IMR-90 (cell line): ENCODE measurements at regions not wholly inside any gene's neighbourhood (a gene's known extent, or its start where the extent isn't known, plus 50 kb on each side); places are given as distances from the start of the nearest gene placed in this dataset.

ENCODE experiments used
- ATAC-seq: fragments of 200-7000 bp; cut with Tn5 transposase; 2 replicates; pipeline ENCODE4 v1.9.1; 2020; ENCODE audit warnings: low read depth, mild to moderate bottlenecking, moderate library complexity
- BruUV-seq: library from RNA; stranded (reverse); fragments of 400-500 nt; replicated peaks from 2 replicates; lab custom pipeline; 2021; lab: Mats Ljungman, UMichigan
- CTCF ChIA-PET: fragments of 300-600 bp; formaldehyde crosslinking; extraction: SDS; loops from one replicate; lab custom pipeline; 2021; ENCODE audit warnings: antibody characterized with exemption; lab: Yijun Ruan, JAX
- POLR2A ChIA-PET: fragments of 300-600 bp; sonication (Branson Sonifier 250); formaldehyde crosslinking; loops from one replicate; lab custom pipeline; 2022; ENCODE audit warnings: antibody characterized with exemption; ENCODE audit not compliant: unreplicated experiment; lab: Charles Lee
- DNase-seq: peaks from one replicate; pipeline ENCODE4 v3.0.0; 2013
- H2AFZ ChIP-seq: replicated peaks from 2 replicates; pipeline ENCODE3; 2013; ENCODE audit warnings: low read length, mild to moderate bottlenecking; ENCODE audit not compliant: poor library complexity
- H2AK5ac ChIP-seq: 2 replicates; pipeline ENCODE4 v1.6.1; 2013; ENCODE audit warnings: low read depth, low read length, inconsistent platforms
- H2AK9ac ChIP-seq: replicated peaks from 2 replicates; pipeline ENCODE3; 2013; ENCODE audit warnings: mild to moderate bottlenecking, low read depth, low read length, moderate library complexity; ENCODE audit not compliant: poor library complexity
- H2BK120ac ChIP-seq: 2 replicates; pipeline ENCODE4 v1.6.1; 2013; ENCODE audit warnings: low read depth, low read length, inconsistent platforms
- H2BK15ac ChIP-seq: 3 replicates; pipeline ENCODE4 v1.6.1; 2013; ENCODE audit warnings: low read depth, low read length, inconsistent platforms
- H2BK20ac ChIP-seq: 2 replicates; pipeline ENCODE4 v1.6.1; 2013; ENCODE audit warnings: low read depth, mild to moderate bottlenecking, inconsistent platforms, low read length, moderate library complexity
- H2BK5ac ChIP-seq: 2 replicates; pipeline ENCODE4 v1.6.1; 2013; ENCODE audit warnings: mild to moderate bottlenecking, low read depth, low read length, inconsistent platforms; ENCODE audit not compliant: poor library complexity, severe bottlenecking
- H3K14ac ChIP-seq: replicated peaks from 2 replicates; pipeline ENCODE4 v1.6.1; 2013; ENCODE audit warnings: low read depth, low read length, inconsistent platforms
- H3K18ac ChIP-seq: 2 replicates; pipeline ENCODE4 v1.6.1; 2013; ENCODE audit warnings: low read depth, low read length, control low read depth
- H3K23ac ChIP-seq: 2 replicates; pipeline ENCODE4 v1.6.1; 2013; ENCODE audit warnings: low read depth, low read length, inconsistent platforms
- H3K27ac ChIP-seq: 2 replicates; pipeline ENCODE4 v1.5.1; 2013; ENCODE audit warnings: mild to moderate bottlenecking, control low read depth, low read length; ENCODE audit not compliant: insufficient read depth
- H3K27me3 ChIP-seq: 2 replicates; pipeline ENCODE4 v1.6.1; 2013; ENCODE audit warnings: low read length; ENCODE audit not compliant: control insufficient read depth, insufficient read depth
- H3K36me3 ChIP-seq: 2 replicates; pipeline ENCODE4 v1.6.1; 2013; ENCODE audit warnings: low read length, mixed read lengths; ENCODE audit not compliant: control insufficient read depth, insufficient read depth
- H3K4ac ChIP-seq: 2 replicates; pipeline ENCODE4 v1.6.1; 2013; ENCODE audit warnings: low read depth, low read length, inconsistent platforms
- H3K4me1 ChIP-seq: 2 replicates; pipeline ENCODE4 v1.6.1; 2013; ENCODE audit warnings: low read length, mixed read lengths; ENCODE audit not compliant: control insufficient read depth, insufficient read depth
- H3K4me2 ChIP-seq: 2 replicates; pipeline ENCODE4 v1.6.1; 2013; ENCODE audit warnings: low read depth, mild to moderate bottlenecking, control low read depth, low read length, moderate library complexity
- H3K4me3 ChIP-seq: 2 replicates; pipeline ENCODE4 v1.5.1; 2013; ENCODE audit warnings: low read depth, mild to moderate bottlenecking, control low read depth, low read length, moderate library complexity; ENCODE audit not compliant: insufficient read depth
- H3K56ac ChIP-seq: 2 replicates; pipeline ENCODE4 v1.6.1; 2013; ENCODE audit warnings: low read length, inconsistent platforms; ENCODE audit not compliant: insufficient read depth; ENCODE audit errors: extremely low read depth
- H3K79me1 ChIP-seq, 2 experiments: 2 replicates each; pipeline ENCODE4 v1.6.1; 2013; ENCODE audit warnings: low read length in 2 of 2, inconsistent platforms in 1 of 2, low read depth in 1 of 2
- H3K9ac ChIP-seq: 2 replicates; pipeline ENCODE4 v1.6.1; 2013; ENCODE audit warnings: low read depth, low read length, control low read depth
- H3K9me1 ChIP-seq: 2 replicates; pipeline ENCODE4 v1.6.1; 2013; ENCODE audit warnings: low read length, inconsistent platforms; ENCODE audit not compliant: insufficient read depth
- H3K9me3 ChIP-seq: 2 replicates; pipeline ENCODE4 v1.6.1; 2013; ENCODE audit warnings: low read length; ENCODE audit not compliant: control insufficient read depth, insufficient read depth
- H4K20me1 ChIP-seq: 2 replicates; pipeline ENCODE4 v1.6.1; 2013; ENCODE audit warnings: low read length, inconsistent platforms; ENCODE audit not compliant: insufficient read depth
- H4K5ac ChIP-seq: 2 replicates; pipeline ENCODE4 v1.6.1; 2013; ENCODE audit warnings: mild to moderate bottlenecking, low read depth, low read length, control low read depth
- H4K8ac ChIP-seq, 2 experiments: 2 replicates each; pipeline ENCODE4 v1.6.1; 2013; ENCODE audit warnings: low read depth in 2 of 2, low read length in 2 of 2, control low read depth in 1 of 2, inconsistent platforms in 1 of 2
- H4K91ac ChIP-seq: 2 replicates; pipeline ENCODE4 v1.6.1; 2013; ENCODE audit warnings: low read depth, low read length, inconsistent platforms; ENCODE audit not compliant: insufficient read depth
- BHLHE40 ChIP-seq: fragments of 150-350 bp; IDR thresholded peaks from 2 replicates; pipeline ENCODE4 v1.6.1; 2016; ENCODE audit warnings: mild to moderate bottlenecking, low read depth, low read length
- CEBPB ChIP-seq: IDR thresholded peaks from 2 replicates; pipeline ENCODE4 v1.6.1; 2012; ENCODE audit warnings: low read depth, low read length, improper control_type of control experiment
- CHD1 ChIP-seq: IDR thresholded peaks from 2 replicates; pipeline ENCODE4 v1.6.1; 2012; ENCODE audit warnings: low read depth, low read length, improper control_type of control experiment
- FOS ChIP-seq: fragments of 150-350 bp; IDR thresholded peaks from 2 replicates; pipeline ENCODE4 v1.6.1; 2016; ENCODE audit warnings: low read depth, low read length
- MAFK ChIP-seq: IDR thresholded peaks from 2 replicates; pipeline ENCODE4 v1.6.1; 2012; ENCODE audit warnings: low read depth, low read length, improper control_type of control experiment
- MAZ ChIP-seq: IDR thresholded peaks from 2 replicates; pipeline ENCODE4 v1.6.1; 2012; ENCODE audit warnings: low read depth, mild to moderate bottlenecking, low read length, improper control_type of control experiment, moderate library complexity, borderline replicate concordance
- MXI1 ChIP-seq: IDR thresholded peaks from 2 replicates; pipeline ENCODE4 v1.6.1; 2012; ENCODE audit warnings: low read depth, mild to moderate bottlenecking, low read length, moderate library complexity, borderline replicate concordance
- NFE2L2 ChIP-seq: fragments of 150-350 bp; IDR thresholded peaks from 2 replicates; pipeline ENCODE4 v1.6.1; 2016; ENCODE audit warnings: low read depth, mild to moderate bottlenecking, low read length
- POLR2A ChIP-seq: IDR thresholded peaks from 2 replicates; pipeline ENCODE4 v1.6.1; 2012; ENCODE audit warnings: mild to moderate bottlenecking, low read depth, low read length
- RAD21 ChIP-seq: IDR thresholded peaks from 2 replicates; pipeline ENCODE4 v1.6.1; 2012; ENCODE audit warnings: low read length, improper control_type of control experiment
- RCOR1 ChIP-seq: IDR thresholded peaks from 2 replicates; pipeline ENCODE4 v1.6.1; 2012; ENCODE audit warnings: mild to moderate bottlenecking, low read length, improper control_type of control experiment; ENCODE audit not compliant: insufficient replicate concordance
- RFX5 ChIP-seq: IDR thresholded peaks from 2 replicates; pipeline ENCODE4 v1.8.0; 2012; ENCODE audit warnings: low read depth, mild to moderate bottlenecking, low read length, moderate library complexity
- SMC3 ChIP-seq: fragments of 150-350 bp; IDR thresholded peaks from 2 replicates; pipeline ENCODE4 v1.6.1; 2016; ENCODE audit warnings: low read depth, mild to moderate bottlenecking, antibody characterized with exemption, low read length, moderate library complexity
- WGBS, 2 experiments: methylation state at CpG; one replicate each; pipeline versions ENCODE4 v1.1.5 to v1.1.7; 2013; ENCODE audit warnings: missing lambda C conversion rate in 2 of 2; ENCODE audit not compliant: insufficient read length in 1 of 2; ENCODE audit errors: extremely low coverage in 2 of 2; 5-methylcytosine and 5-hydroxymethylcytosine counted together
- dilution Hi-C: fragments of 300-500 bp; cut with HindIII; formaldehyde crosslinking; loops from one replicate; pipeline ENCODE4 v1.14.3; 2018; ENCODE audit warnings: low sequenced_read_pairs; ENCODE audit not compliant: unreplicated experiment
- in situ Hi-C: fragments of 300-500 bp; cut with MboI; formaldehyde crosslinking; loops from 3 replicates; pipeline ENCODE4 v1.14.3; 2019; ENCODE audit warnings: low sequenced_read_pairs, inconsistent platforms, mixed read lengths
- intact Hi-C: fragments of 100-400 bp; cut with micrococcal nuclease; formaldehyde crosslinking; loops from 2 replicates; pipeline ENCODE4 v1.10.0; 2022
- TF ChIP-seq, protein P1 (sequence below): conservative IDR thresholded peaks from 2 replicates; pipeline ENCODE4 v1.5.1; 2012; ENCODE audit warnings: mild to moderate bottlenecking, low read depth, low read length, improper control_type of control experiment
- TF ChIP-seq, protein P2 (sequence below): fragments of 150-350 bp; IDR thresholded peaks from 2 replicates; pipeline ENCODE4 v1.6.1; 2017; ENCODE audit warnings: mild to moderate bottlenecking, antibody characterized with exemption, low read length, low read depth
- TF ChIP-seq, protein P3 (sequence below): fragments of 150-350 bp; IDR thresholded peaks from 2 replicates; pipeline ENCODE4 v1.6.1; 2016; ENCODE audit warnings: low read depth, mild to moderate bottlenecking, low read length, moderate library complexity, borderline replicate concordance

DNA sequence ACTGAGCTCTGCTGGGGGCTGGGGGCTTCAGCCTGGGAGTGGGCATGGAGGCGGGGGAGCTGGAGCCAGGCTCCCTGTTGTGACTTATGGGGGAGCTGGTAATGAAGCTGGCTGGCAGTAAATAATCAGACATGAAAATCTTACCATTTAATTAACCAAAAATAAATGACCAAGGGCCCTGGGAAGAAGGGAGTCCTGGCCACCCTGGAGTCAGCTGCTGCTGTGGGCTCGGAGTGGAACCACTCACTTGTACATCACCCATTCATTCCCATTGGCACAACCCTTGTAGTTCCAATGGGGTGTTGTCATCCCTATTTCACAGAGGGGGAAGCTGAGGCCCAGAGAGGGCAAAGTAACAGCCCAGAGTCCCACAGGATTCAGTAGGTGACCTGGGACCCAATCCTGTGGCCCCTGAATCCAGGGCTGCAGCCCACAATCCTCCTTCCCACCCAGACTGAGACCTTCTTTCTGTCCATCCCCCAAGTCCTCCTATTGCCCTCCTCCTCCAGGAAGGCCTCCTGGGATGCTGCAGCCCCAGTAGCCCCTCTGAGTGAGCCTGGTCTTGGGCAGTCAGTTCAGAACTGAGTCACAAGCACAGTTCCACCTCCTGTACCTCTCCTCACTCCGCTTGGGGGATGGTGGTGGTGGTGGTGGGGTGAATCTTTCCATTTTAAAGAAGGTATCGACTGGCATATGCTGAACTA, 259.4 kb upstream of the MVB12B start:
- intact Hi-C loops: no loop called here
- Histone ChIP-seq H3K14ac (no peak overlapping the region), H3K4me3 (no peak overlapping the region), H3K27me3 (peaks cover 31% of the 10 kb centered on the region), H3K9ac (no peak overlapping the region), H3K4me2 (no peak overlapping the region), H3K79me1 (no peaks in the 10 kb centered on the region), H3K4ac (no peak overlapping the region), H2AK9ac (no peak overlapping the region), H4K5ac (no peak overlapping the region), H2BK120ac (no peak overlapping the region), H3K36me3 (no peaks in the 10 kb centered on the region), H2AK5ac (no peak overlapping the region), H3K56ac (no peak overlapping the region), H2AFZ (no peak overlapping the region), H3K9me1 (no peaks in the 10 kb centered on the region), H4K20me1 (no peaks in the 10 kb centered on the region), H3K4me1 (no peaks in the 10 kb centered on the region), H3K9me3 (peaks cover 3% of the 10 kb centered on the region; the same call in 1 of the 2 replicates), H4K8ac (no peak overlapping the region), H3K18ac (no peak overlapping the region), H2BK20ac (no peak overlapping the region), H3K23ac (no peak overlapping the region), H4K91ac (no peak overlapping the region), H2BK5ac (no peak overlapping the region), H3K27ac (no peak overlapping the region), H2BK15ac (no peak overlapping the region)
- WGBS, 2 experiments: no CpG with 5 or more reads among the region's 4 CpGs
- ATAC-seq: no peak
- dilution Hi-C loops: no loop called here
- in situ Hi-C loops: no loop called here
- TF ChIP-seq CEBPB (no peak), NFE2L2 (no peak), RAD21 (no peak), CHD1 (no peak), FOS (no peak), POLR2A (no peak), SMC3 (no peak), MXI1 (no peak), RFX5 (no peak), RCOR1 (no peak), BHLHE40 (no peak), MAZ (no peak), MAFK (no peak)
- TF ChIP-seq, protein P1, sequence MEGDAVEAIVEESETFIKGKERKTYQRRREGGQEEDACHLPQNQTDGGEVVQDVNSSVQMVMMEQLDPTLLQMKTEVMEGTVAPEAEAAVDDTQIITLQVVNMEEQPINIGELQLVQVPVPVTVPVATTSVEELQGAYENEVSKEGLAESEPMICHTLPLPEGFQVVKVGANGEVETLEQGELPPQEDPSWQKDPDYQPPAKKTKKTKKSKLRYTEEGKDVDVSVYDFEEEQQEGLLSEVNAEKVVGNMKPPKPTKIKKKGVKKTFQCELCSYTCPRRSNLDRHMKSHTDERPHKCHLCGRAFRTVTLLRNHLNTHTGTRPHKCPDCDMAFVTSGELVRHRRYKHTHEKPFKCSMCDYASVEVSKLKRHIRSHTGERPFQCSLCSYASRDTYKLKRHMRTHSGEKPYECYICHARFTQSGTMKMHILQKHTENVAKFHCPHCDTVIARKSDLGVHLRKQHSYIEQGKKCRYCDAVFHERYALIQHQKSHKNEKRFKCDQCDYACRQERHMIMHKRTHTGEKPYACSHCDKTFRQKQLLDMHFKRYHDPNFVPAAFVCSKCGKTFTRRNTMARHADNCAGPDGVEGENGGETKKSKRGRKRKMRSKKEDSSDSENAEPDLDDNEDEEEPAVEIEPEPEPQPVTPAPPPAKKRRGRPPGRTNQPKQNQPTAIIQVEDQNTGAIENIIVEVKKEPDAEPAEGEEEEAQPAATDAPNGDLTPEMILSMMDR: no peak
- TF ChIP-seq, protein P2, sequence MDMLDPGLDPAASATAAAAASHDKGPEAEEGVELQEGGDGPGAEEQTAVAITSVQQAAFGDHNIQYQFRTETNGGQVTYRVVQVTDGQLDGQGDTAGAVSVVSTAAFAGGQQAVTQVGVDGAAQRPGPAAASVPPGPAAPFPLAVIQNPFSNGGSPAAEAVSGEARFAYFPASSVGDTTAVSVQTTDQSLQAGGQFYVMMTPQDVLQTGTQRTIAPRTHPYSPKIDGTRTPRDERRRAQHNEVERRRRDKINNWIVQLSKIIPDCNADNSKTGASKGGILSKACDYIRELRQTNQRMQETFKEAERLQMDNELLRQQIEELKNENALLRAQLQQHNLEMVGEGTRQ: no peak
- TF ChIP-seq, protein P3, sequence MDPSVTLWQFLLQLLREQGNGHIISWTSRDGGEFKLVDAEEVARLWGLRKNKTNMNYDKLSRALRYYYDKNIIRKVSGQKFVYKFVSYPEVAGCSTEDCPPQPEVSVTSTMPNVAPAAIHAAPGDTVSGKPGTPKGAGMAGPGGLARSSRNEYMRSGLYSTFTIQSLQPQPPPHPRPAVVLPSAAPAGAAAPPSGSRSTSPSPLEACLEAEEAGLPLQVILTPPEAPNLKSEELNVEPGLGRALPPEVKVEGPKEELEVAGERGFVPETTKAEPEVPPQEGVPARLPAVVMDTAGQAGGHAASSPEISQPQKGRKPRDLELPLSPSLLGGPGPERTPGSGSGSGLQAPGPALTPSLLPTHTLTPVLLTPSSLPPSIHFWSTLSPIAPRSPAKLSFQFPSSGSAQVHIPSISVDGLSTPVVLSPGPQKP: no peak
- ChIA-PET CTCF (no interaction called here), POLR2A (no interaction called here)
- no peak for DNase-seq
- no TSS peak for BruUV-seq
